ENCODE measurements at regions not wholly inside any gene's neighbourhood (a gene's known extent, or its start where the extent isn't known, plus 50 kb on each side); places are given as distances from the start of the nearest gene placed in this dataset.

GRCh38 chr15:69983696-69984265 is 113.9 kb downstream of the TLE3 start:
- 79% methylated on average over 7 of the region's 7 CpGs for WGBS
- Histone ChIP-seq H3K4me3 (ENCODE audit: low read depth, low read length) (no peak overlapping the region), H3K4me1 (ENCODE audit: insufficient read depth) (no peaks in the 10 kb centered on the region), H3K36me3 (ENCODE audit: insufficient read depth) (no peaks in the 10 kb centered on the region), H3K27ac (ENCODE audit: low read depth) (no peak overlapping the region)
- DNase-seq (ENCODE audit: extremely low spot score): no peak

- no peaks in the 10 kb centered on the region for H3K36me3 ChIP-seq (ENCODE audit: insufficient read depth)
- H3K4me1 ChIP-seq (ENCODE audit: insufficient read depth): no peaks in the 10 kb centered on the region
- WGBS: 73% methylated on average over 9 of the region's 9 CpGs
- H3K27ac ChIP-seq (ENCODE audit: low read depth): no peak overlapping the region
- no peak for DNase-seq (ENCODE audit: extremely low spot score)
- no peak overlapping the region for H3K4me3 ChIP-seq (ENCODE audit: low read depth, low read length)
Measured at GRCh38 chr15:69987492-69988489, 109.9 kb downstream of the TLE3 start.

- H3K4me1 ChIP-seq (ENCODE audit: insufficient read depth): no peaks in the 10 kb centered on the region
- no peak overlapping the region for H3K4me3 ChIP-seq (ENCODE audit: low read depth, low read length)
- H3K36me3 ChIP-seq (ENCODE audit: insufficient read depth): no peaks in the 10 kb centered on the region
- WGBS: 76% methylated on average over 10 of the region's 10 CpGs
- DNase-seq (ENCODE audit: extremely low spot score): no peak
- no peak overlapping the region for H3K27ac ChIP-seq (ENCODE audit: low read depth)
Measured at GRCh38 chr15:69988541-69989225, 109.0 kb downstream of the TLE3 start.

GRCh38 chr15:69990566-69991421 is 106.9 kb downstream of the TLE3 start:
- Histone ChIP-seq H3K4me3 (ENCODE audit: low read depth, low read length) (no peak overlapping the region), H3K36me3 (ENCODE audit: insufficient read depth) (no peaks in the 10 kb centered on the region), H3K27ac (ENCODE audit: low read depth) (no peak overlapping the region), H3K4me1 (ENCODE audit: insufficient read depth) (no peaks in the 10 kb centered on the region)
- no peak for DNase-seq (ENCODE audit: extremely low spot score)
- WGBS: 53% methylated on average over 20 of the region's 20 CpGs

- 57% methylated on average over 10 of the region's 10 CpGs for WGBS
- no peaks in the 10 kb centered on the region for H3K36me3 ChIP-seq (ENCODE audit: insufficient read depth)
Measured at GRCh38 chr15:69991551-69991980, 106.2 kb downstream of the TLE3 start.

GRCh38 chr15:69992348-69992747 is 105.4 kb downstream of the TLE3 start:
- Histone ChIP-seq H3K36me3 (ENCODE audit: insufficient read depth) (no peaks in the 10 kb centered on the region), H3K27ac (ENCODE audit: low read depth) (no peak overlapping the region), H3K4me3 (ENCODE audit: low read depth, low read length) (no peak overlapping the region), H3K4me1 (ENCODE audit: insufficient read depth) (no peaks in the 10 kb centered on the region)
- WGBS: 62% methylated on average over 7 of the region's 7 CpGs
- no peak for DNase-seq (ENCODE audit: extremely low spot score)

More at GRCh38 chr15:69991551-69991980, 106.2 kb downstream of the TLE3 start:
- DNase-seq (ENCODE audit: extremely low spot score): no peak
- Histone ChIP-seq H3K4me3 (ENCODE audit: low read depth, low read length) (no peak overlapping the region), H3K27ac (ENCODE audit: low read depth) (no peak overlapping the region), H3K4me1 (ENCODE audit: insufficient read depth) (no peaks in the 10 kb centered on the region)

- Histone ChIP-seq H3K36me3 (ENCODE audit: insufficient read depth) (no peaks in the 10 kb centered on the region), H3K4me3 (ENCODE audit: low read depth, low read length) (no peak overlapping the region)
- 25% methylated on average over 1 of the region's 1 CpG for WGBS
Measured at GRCh38 chr15:69994429-69995205, 103.1 kb downstream of the TLE3 start.

GRCh38 chr15:69996321-69997160 is 101.2 kb downstream of the TLE3 start:
- Histone ChIP-seq H3K27ac (ENCODE audit: low read depth) (no peak overlapping the region), H3K4me3 (ENCODE audit: low read depth, low read length) (no peak overlapping the region), H3K4me1 (ENCODE audit: insufficient read depth) (no peaks in the 10 kb centered on the region), H3K36me3 (ENCODE audit: insufficient read depth) (no peaks in the 10 kb centered on the region)
- no peak for DNase-seq (ENCODE audit: extremely low spot score)
- WGBS: 57% methylated on average over 15 of the region's 15 CpGs

More at GRCh38 chr15:69994429-69995205, 103.1 kb downstream of the TLE3 start:
- Histone ChIP-seq H3K4me1 (ENCODE audit: insufficient read depth) (no peaks in the 10 kb centered on the region), H3K27ac (ENCODE audit: low read depth) (no peak overlapping the region)
- no peak for DNase-seq (ENCODE audit: extremely low spot score)

- no peak overlapping the region for H3K27ac ChIP-seq (ENCODE audit: low read depth)
- no peak for DNase-seq (ENCODE audit: extremely low spot score)
- no peaks in the 10 kb centered on the region for H3K4me1 ChIP-seq (ENCODE audit: insufficient read depth)
- 71% methylated on average over 10 of the region's 10 CpGs for WGBS
- no peak overlapping the region for H3K4me3 ChIP-seq (ENCODE audit: low read depth, low read length)
- no peaks in the 10 kb centered on the region for H3K36me3 ChIP-seq (ENCODE audit: insufficient read depth)
Measured at GRCh38 chr15:69997161-69997485, 100.6 kb downstream of the TLE3 start.

Data from urinary bladder (tissue), 3 donors.